KG1 (cell line): ENCODE measurements at regions not wholly inside any gene's neighbourhood (a gene's known extent, or its start where the extent isn't known, plus 50 kb on each side); places are given as distances from the start of the nearest gene placed in this dataset.
"Not testable (repeated sequence)": the region's sequence is repeated elsewhere in the genome, so short reads cannot be mapped to it uniquely, and the experiment has no call there.

Source experiments
- DNase-seq: peaks from one replicate; lab custom pipeline; 2025; lab: John Stamatoyannopoulos, UW

- no peak for DNase-seq
These were observed 336.6 kb upstream of the PIK3R1 start for GRCh38 chr5:67878933-67879332.

- DNase-seq = no peak
These were observed 339.2 kb upstream of the PIK3R1 start for GRCh38 chr5:67876371-67876770.

GRCh38 chr5:67875601-67876000 lies 340.0 kb upstream of the PIK3R1 start:
- no peak for DNase-seq

- DNase-seq = no peak
These were observed 341.6 kb upstream of the PIK3R1 start for GRCh38 chr5:67873935-67874334.

- no peak for DNase-seq
These were observed 344.9 kb upstream of the PIK3R1 start for GRCh38 chr5:67870662-67871061.

DNA sequence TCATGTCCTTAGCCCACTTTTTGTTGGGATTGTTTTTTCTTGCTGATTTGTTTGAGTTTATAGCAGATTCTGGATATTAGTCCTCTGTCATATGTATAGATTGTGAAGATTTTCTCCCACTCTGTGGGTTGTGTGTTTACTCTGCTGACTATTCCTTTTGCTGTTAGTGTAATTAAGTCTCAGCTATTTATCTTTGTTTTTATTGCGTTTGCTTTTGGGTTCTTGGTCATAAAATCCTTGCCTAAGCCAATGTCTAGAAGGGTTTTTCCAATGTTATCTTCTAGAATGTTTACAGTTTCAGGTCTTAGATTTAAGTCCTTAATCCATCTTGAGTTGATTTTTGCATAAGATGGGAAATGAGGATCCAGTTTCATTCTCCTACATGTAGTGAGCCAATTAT lies 351.2 kb upstream of the PIK3R1 start:
- DNase-seq = not testable (repeated sequence)

DNA sequence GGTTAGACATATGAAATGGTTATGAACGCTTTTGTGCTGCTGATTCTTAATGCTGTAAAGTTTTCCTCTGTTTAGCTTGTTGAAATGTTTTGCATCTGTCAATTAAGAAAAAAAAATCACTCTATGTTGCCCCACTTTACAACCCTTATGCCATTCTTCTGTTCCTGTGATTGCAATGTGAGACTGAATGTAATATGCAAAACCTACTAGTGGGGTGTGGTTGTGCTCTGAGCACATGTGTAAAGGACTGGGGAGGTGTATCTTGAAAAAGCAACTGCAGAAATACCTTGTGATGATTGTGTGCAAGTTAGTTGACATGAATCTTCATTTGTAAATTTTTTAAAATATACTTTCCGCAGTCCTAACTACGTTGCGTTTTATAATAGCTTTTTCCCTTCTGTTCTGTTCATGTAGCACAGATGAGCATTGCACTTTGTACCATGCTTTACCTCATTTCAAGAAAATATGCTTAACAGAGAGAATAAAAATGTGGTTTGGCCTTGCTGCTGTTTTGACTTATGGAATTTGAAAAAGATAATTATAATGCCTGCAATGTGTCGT lies 357.0 kb upstream of the PIK3R1 start:
- no peak for DNase-seq

GRCh38 chr5:67857502-67857901 lies 358.1 kb upstream of the PIK3R1 start:
- no peak for DNase-seq

DNA sequence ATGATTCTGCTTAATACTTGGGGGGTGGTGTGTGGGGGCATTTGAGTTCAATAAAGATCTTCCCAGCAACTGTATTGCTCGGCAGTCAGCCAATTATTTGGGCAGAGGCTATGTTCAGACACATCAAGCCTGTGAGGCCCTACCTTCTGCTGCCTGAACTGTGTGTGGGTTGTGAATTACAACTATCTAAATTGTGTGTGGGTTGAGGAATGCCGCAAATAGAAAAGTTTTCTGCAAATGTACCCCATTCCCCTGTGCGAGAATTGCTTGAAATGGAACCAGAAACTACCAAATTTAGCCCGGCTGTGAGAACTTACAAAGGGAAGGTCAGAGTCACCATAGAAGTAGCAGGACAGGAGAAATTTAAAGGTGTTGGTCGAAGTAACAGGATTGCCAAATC lies 360.0 kb upstream of the PIK3R1 start:
- no peak for DNase-seq

- not testable (repeated sequence) for DNase-seq
These were observed 364.6 kb upstream of the PIK3R1 start for GRCh38 chr5:67850906-67851305.

- DNase-seq = no peak
These were observed 370.6 kb upstream of the PIK3R1 start for GRCh38 chr5:67844924-67845323.

DNA sequence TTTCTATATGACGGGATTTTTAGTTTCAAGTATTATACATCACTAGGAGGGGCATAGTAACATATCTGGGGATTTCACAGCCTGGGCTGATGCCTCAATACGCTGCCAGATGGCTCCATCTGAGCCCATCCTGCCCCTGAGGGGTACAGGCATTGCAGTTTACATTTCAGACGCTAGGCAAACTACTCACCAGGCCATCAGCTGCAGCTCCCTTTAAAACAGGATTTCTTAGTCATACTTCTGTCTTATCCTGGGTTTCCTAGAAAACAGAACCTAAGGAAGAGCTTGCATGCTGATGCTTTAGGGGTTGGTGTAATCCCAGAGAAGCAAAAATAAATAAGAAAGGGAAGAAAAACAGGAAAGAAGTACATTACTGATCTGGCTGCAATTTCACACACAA lies 372.8 kb upstream of the PIK3R1 start:
- no peak for DNase-seq

GRCh38 chr5:67837225-67837624 lies 378.3 kb upstream of the PIK3R1 start:
- not testable (repeated sequence) for DNase-seq

DNA sequence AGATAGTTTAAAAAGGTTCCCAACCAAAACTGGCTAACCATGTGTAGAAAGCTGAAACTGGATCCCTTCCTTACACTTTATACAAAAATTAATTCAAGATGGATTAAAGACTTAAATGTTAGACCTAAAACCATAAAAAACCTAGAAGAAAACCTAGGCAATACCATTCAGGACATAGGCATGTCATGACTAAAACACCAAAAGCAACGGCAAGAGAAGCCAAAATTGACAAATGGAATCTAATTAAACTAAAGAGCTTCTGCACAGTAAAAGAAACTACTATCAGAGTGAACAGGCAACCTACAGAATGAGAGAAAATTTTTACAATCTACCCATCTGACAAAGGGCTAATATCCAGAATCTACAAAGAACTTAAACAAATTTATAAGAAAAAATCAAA lies 379.1 kb upstream of the PIK3R1 start:
- not testable (repeated sequence) for DNase-seq

GRCh38 chr5:67831048-67831447 lies 384.5 kb upstream of the PIK3R1 start:
- DNase-seq = no peak

GRCh38 chr5:67827541-67827940 lies 388.0 kb upstream of the PIK3R1 start:
- DNase-seq = no peak

GRCh38 chr5:67824852-67825251 lies 390.7 kb upstream of the PIK3R1 start:
- DNase-seq = no peak

- DNase-seq = no peak
These were observed 397.9 kb upstream of the PIK3R1 start for GRCh38 chr5:67817652-67818051.

DNA sequence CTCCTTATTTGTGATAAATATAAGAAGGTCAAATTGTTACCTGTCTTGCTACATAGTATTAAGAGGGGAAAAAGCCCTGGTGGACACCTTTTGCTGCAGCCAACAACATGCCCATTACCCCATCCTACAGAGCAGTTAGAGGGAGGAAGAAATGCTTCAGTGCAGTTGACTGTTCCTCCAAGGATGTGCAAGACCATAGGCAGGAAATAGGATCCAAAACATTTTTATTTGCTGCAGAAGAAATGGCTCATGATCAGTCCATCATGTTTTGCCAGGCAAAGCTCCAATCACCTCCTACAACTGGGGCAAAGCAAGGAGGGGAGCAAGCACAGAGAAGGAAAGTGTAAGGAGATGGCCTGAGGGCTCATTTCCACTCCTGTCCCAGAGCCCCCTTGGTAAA lies 399.1 kb upstream of the PIK3R1 start:
- DNase-seq = no peak

DNA sequence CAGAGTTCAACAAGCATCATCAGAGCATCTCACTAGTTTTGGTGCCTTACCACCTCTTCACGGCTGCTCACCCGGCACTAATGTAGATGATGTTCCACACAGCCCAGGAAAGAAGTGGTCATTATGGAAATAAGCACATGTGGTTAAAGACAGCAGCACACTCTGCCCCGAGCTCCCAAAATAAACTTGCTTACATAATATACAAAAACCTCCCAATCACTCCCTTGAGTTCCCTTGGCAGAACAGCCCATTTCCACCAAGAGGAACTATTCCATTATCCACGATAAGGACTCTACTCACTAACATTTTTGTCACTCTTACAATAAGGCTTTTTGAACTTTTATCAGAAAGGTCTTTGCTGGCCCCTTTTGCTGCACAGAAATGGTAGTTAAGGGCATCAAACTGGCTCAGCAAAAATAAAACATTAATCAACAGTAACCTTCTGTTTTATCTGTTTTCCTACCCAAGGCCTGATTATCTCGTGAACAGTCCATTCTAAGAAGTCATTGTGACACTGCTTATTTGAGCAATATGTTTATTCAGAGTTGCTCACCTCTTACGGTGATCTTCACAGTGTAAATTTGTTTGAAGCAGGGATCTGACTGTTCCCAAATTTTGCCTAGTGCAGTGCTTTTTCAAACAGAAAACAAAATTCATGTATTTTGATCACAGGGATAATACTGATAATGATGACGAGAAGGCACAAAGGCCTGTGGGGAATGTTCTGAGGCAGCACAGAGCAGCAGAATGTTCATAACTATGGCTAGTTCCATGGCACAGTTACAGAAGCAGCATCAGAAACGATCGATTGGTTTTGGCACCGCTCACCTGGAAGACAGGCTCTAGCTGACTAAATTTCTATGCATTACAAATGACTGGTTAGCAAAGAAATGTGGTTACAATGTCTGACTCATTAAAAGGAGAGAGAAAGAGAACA lies 399.8 kb upstream of the PIK3R1 start:
- DNase-seq = no peak

DNA sequence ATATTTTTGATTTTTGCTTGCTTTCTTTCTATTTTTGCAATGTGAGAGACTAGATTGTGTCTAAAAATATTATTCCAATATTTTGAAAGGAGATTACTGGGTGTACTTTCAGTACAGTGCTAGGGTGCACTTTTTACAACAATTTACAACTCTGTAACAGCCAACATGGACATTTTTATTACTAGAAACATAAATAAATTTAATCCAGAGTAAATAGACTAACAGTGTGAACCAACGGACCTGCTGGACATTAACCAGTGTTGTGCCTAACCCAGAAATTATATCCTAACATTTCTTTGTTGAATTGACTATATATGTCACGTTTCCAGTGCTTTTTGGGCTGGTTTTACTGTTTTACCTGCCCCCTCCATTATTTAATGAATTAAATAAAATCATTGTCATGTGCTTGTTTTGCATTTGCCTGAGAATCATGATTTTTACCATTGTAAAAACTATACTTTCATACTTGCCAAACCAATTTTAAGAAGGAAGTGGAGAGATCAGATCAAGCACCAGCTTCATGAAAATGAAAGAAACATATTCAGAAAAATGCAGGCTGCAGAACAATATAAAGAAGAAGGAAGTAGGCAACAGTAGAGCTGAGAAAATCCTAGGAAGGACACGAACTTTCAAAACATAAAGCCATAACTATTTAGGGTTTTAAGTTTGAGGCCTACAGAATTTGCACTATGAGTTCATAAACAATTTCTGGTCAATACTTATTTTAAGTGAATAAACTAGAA lies 400.8 kb upstream of the PIK3R1 start:
- DNase-seq = no peak

GRCh38 chr5:67813877-67814539 lies 401.5 kb upstream of the PIK3R1 start:
- no peak for DNase-seq
